ENCODE measurements at regions not wholly inside any gene's neighbourhood (a gene's known extent, or its start where the extent isn't known, plus 50 kb on each side); places are given as distances from the start of the nearest gene placed in this dataset.

DNA sequence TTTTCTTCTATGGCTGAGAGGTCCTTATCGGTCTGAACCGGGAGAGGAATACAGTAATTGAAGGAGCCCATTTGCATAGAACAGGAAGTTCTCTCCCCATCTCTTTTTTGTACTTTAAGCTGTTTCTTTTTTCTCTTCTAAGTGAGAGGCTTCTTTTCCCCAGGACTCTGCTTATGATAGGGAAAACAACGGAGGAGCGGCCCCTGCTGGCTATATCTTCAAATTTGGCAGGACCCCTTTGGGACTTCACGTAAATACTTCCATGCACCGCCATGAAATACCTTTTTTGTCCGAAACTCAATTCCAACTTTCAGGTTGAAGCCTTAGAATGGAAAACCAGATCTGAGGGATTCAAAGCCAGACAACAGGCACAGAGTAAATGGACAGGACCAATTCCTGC, 1153.0 kb upstream of the INTU start:
- no peaks in the 10 kb centered on the region for H4K20me1 ChIP-seq (ENCODE audit: insufficient read depth, low read length)
- H3K9ac ChIP-seq (ENCODE audit: low read length), result no peak overlapping the region
- no peaks in the 10 kb centered on the region for H3F3A ChIP-seq (ENCODE audit: insufficient read depth, low read length)
- no peaks in the 10 kb centered on the region for H3K36me3 ChIP-seq (replicated peaks; ENCODE audit: insufficient read depth, low read length)
- no peaks in the 10 kb centered on the region for H3K9me3 ChIP-seq (replicated peaks; ENCODE audit: insufficient read depth, low read length)
- no peak overlapping the region for H2AFZ ChIP-seq (ENCODE audit: low read length)
- H3K9me2 ChIP-seq (replicated peaks; ENCODE audit: insufficient read depth, low read length), result no peaks in the 10 kb centered on the region
- H3K4me3 ChIP-seq (ENCODE audit: low read length), result no peak overlapping the region
- no peak for TF ChIP-seq EZH2phosphoT487 (IDR thresholded peaks at IDR 0.05; ENCODE audit: low read length)
- TF ChIP-seq, protein P1, sequence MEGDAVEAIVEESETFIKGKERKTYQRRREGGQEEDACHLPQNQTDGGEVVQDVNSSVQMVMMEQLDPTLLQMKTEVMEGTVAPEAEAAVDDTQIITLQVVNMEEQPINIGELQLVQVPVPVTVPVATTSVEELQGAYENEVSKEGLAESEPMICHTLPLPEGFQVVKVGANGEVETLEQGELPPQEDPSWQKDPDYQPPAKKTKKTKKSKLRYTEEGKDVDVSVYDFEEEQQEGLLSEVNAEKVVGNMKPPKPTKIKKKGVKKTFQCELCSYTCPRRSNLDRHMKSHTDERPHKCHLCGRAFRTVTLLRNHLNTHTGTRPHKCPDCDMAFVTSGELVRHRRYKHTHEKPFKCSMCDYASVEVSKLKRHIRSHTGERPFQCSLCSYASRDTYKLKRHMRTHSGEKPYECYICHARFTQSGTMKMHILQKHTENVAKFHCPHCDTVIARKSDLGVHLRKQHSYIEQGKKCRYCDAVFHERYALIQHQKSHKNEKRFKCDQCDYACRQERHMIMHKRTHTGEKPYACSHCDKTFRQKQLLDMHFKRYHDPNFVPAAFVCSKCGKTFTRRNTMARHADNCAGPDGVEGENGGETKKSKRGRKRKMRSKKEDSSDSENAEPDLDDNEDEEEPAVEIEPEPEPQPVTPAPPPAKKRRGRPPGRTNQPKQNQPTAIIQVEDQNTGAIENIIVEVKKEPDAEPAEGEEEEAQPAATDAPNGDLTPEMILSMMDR (IDR thresholded peaks at IDR 0.05; ENCODE audit: low read length), result no peak
- H3K4me1 ChIP-seq (ENCODE audit: low read length), result no peaks in the 10 kb centered on the region
- no peak overlapping the region for H3K27ac ChIP-seq (ENCODE audit: low read length)
- DNase-seq, result no peak
- no peaks in the 10 kb centered on the region for H3K27me3 ChIP-seq (replicated peaks; ENCODE audit: insufficient read depth, low read length)
- no peaks in the 10 kb centered on the region for H3K79me2 ChIP-seq (ENCODE audit: low read length)
- H3K4me2 ChIP-seq (ENCODE audit: low read depth, low read length), result no peak overlapping the region

DNA sequence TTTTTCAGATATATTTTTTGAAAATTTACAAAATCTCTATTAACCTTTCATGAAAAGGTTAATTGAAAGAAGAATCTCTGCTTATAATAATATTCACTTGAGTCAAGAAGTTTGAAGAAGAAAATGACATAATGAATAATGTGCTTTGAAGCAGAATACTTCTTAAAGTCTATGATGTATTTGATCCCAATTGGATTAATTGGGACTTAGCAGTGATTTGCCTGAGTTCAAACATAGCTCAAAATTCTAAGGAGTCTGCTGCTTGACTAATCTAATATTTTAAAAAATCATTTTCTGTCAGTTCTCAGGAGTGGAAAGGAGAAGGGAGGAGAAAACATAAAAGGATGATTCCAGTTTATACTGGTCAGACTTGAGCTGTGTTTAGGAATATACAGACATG, 1150.4 kb upstream of the INTU start:
- Histone ChIP-seq H4K20me1 (ENCODE audit: insufficient read depth, low read length) (no peaks in the 10 kb centered on the region), H3K4me1 (ENCODE audit: low read length) (no peaks in the 10 kb centered on the region), H3K9ac (ENCODE audit: low read length) (no peak overlapping the region), H3K4me2 (ENCODE audit: low read depth, low read length) (no peak overlapping the region), H3K9me3 (replicated peaks; ENCODE audit: insufficient read depth, low read length) (no peaks in the 10 kb centered on the region), H3K27ac (ENCODE audit: low read length) (no peak overlapping the region), H3K79me2 (ENCODE audit: low read length) (no peaks in the 10 kb centered on the region), H3K4me3 (ENCODE audit: low read length) (no peak overlapping the region), H3K36me3 (replicated peaks; ENCODE audit: insufficient read depth, low read length) (no peaks in the 10 kb centered on the region), H3F3A (ENCODE audit: insufficient read depth, low read length) (no peaks in the 10 kb centered on the region), H3K27me3 (replicated peaks; ENCODE audit: insufficient read depth, low read length) (no peaks in the 10 kb centered on the region), H2AFZ (ENCODE audit: low read length) (no peak overlapping the region), H3K9me2 (replicated peaks; ENCODE audit: insufficient read depth, low read length) (no peaks in the 10 kb centered on the region)
- TF ChIP-seq EZH2phosphoT487 (IDR thresholded peaks at IDR 0.05; ENCODE audit: low read length), result no peak
- TF ChIP-seq EZH2 (optimal IDR thresholded peaks at IDR 0.05; ENCODE audit: low read depth, low read length), result no peak
- TF ChIP-seq, protein P1 (IDR thresholded peaks at IDR 0.05; ENCODE audit: low read length), result no peak
- DNase-seq, result no peak

DNA sequence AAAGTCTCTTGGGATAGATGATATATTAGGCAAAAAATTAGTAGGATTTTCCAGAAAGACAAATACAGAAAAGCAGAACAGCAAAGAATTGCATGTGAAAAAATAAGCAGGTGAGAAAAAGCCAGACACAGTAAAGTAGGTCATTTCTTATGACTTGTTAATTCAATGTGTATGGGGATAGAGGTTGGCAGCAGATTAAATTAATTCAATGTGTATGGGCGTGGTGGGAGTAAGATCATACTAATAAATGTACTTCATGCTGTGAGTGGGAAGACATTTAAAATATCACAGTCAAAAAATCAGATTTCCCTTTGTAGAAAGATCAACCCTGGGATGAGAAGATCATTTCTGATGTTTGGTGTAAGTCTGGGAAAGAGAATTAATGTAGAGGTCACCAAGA, 1146.4 kb upstream of the INTU start:
- Histone ChIP-seq H3K79me2 (ENCODE audit: low read length) (no peaks in the 10 kb centered on the region), H3K27ac (ENCODE audit: low read length) (no peak overlapping the region), H2AFZ (ENCODE audit: low read length) (no peak overlapping the region), H3K4me1 (ENCODE audit: low read length) (no peaks in the 10 kb centered on the region), H4K20me1 (ENCODE audit: insufficient read depth, low read length) (no peaks in the 10 kb centered on the region), H3F3A (ENCODE audit: insufficient read depth, low read length) (no peaks in the 10 kb centered on the region), H3K9ac (ENCODE audit: low read length) (no peak overlapping the region), H3K9me2 (replicated peaks; ENCODE audit: insufficient read depth, low read length) (no peaks in the 10 kb centered on the region), H3K9me3 (replicated peaks; ENCODE audit: insufficient read depth, low read length) (no peaks in the 10 kb centered on the region), H3K36me3 (replicated peaks; ENCODE audit: insufficient read depth, low read length) (no peaks in the 10 kb centered on the region), H3K4me2 (ENCODE audit: low read depth, low read length) (no peak overlapping the region), H3K4me3 (ENCODE audit: low read length) (no peak overlapping the region), H3K27me3 (replicated peaks; ENCODE audit: insufficient read depth, low read length) (no peaks in the 10 kb centered on the region)
- DNase-seq, result no peak
- TF ChIP-seq EZH2phosphoT487 (IDR thresholded peaks at IDR 0.05; ENCODE audit: low read length), result no peak
- TF ChIP-seq, protein P1 (IDR thresholded peaks at IDR 0.05; ENCODE audit: low read length), result no peak
- TF ChIP-seq EZH2 (optimal IDR thresholded peaks at IDR 0.05; ENCODE audit: low read depth, low read length), result no peak
